ENCODE measurements at regions not wholly inside any gene's neighbourhood (a gene's known extent, or its start where the extent isn't known, plus 50 kb on each side); places are given as distances from the start of the nearest gene placed in this dataset.

GRCh38 chr15:79779746-79780145 is 117.1 kb downstream of the MTHFS start:
- TF ChIP-seq EP300 (IDR thresholded peaks at IDR 0.05; ENCODE audit: borderline replicate concordance) = no peak
- TF ChIP-seq MAX (IDR thresholded peaks at IDR 0.05) = no peak
- no peak for TF ChIP-seq CREB1 (IDR thresholded peaks at IDR 0.05; ENCODE audit: low read depth)
- TF ChIP-seq ZBTB7A (IDR thresholded peaks at IDR 0.05; ENCODE audit: low read depth) = no peak
- no peak for TF ChIP-seq TAF1 (IDR thresholded peaks at IDR 0.05; ENCODE audit: low read depth)
- no peak for TF ChIP-seq FOXM1 (IDR thresholded peaks at IDR 0.05; ENCODE audit: borderline replicate concordance, low read depth)
- TF ChIP-seq NFIC (IDR thresholded peaks at IDR 0.05) = no peak
- no peak for TF ChIP-seq YY1 (IDR thresholded peaks at IDR 0.05; ENCODE audit: low read depth)
- TF ChIP-seq REST (IDR thresholded peaks at IDR 0.05; ENCODE audit: low read depth) = no peak
- no peak for TF ChIP-seq USF1 (IDR thresholded peaks at IDR 0.05)
- TF ChIP-seq RAD21 (IDR thresholded peaks at IDR 0.05; ENCODE audit: low read depth) = no peak
- no peak for TF ChIP-seq CEBPB (IDR thresholded peaks at IDR 0.05)
- TF ChIP-seq TCF12 (IDR thresholded peaks at IDR 0.05; ENCODE audit: low read depth) = no peak
- TF ChIP-seq EGR1 (IDR thresholded peaks at IDR 0.05) = no peak
- no peak for TF ChIP-seq TEAD4 (IDR thresholded peaks at IDR 0.05)

Data from Ishikawa (cell line).